Lung (tissue), 11 donors: ENCODE measurements at regions not wholly inside any gene's neighbourhood (a gene's known extent, or its start where the extent isn't known, plus 50 kb on each side); places are given as distances from the start of the nearest gene placed in this dataset.

Experiments
- ATAC-seq: fragments of 200-7000 bp; cut with Tn5 transposase; one replicate; pipeline ENCODE4 v1.9.1; 2020; ENCODE audit warnings: moderate number of reproducible peaks; ENCODE audit not compliant: insufficient read depth, low FRiP score
- DNase-seq, 3 donors: peaks; one replicate each; pipeline ENCODE4 v3.0.0-alpha.2; 2013 to 2017
- H3K27ac ChIP-seq, 2 donors: one replicate each; pipeline ENCODE4 v1.5.1; 2013; ENCODE audit warnings: mild to moderate bottlenecking in 2 of 2, moderate library complexity in 2 of 2, control low read depth in 1 of 2, inconsistent platforms in 1 of 2, low read depth in 1 of 2, low read length in 1 of 2
- H3K27me3 ChIP-seq, 3 donors: one replicate each; pipeline ENCODE4 v1.5.1; 2013; ENCODE audit warnings: low read length in 2 of 3; ENCODE audit not compliant: control insufficient read depth in 3 of 3, insufficient read depth in 3 of 3
- H3K36me3 ChIP-seq, 4 donors: one replicate each; pipeline ENCODE4 v1.5.1; 2013; ENCODE audit warnings: low read length in 4 of 4, mild to moderate bottlenecking in 1 of 4, moderate library complexity in 1 of 4; ENCODE audit not compliant: control insufficient read depth in 4 of 4, insufficient read depth in 4 of 4
- H3K4me1 ChIP-seq, 5 donors: one replicate each; pipeline ENCODE4 v1.5.1; 2013; ENCODE audit warnings: low read length in 5 of 5, mild to moderate bottlenecking in 2 of 5, moderate library complexity in 1 of 5; ENCODE audit not compliant: control insufficient read depth in 5 of 5, insufficient read depth in 5 of 5
- H3K4me3 ChIP-seq: one replicate; pipeline ENCODE4 v1.5.1; 2013; ENCODE audit warnings: mild to moderate bottlenecking, control low read depth, moderate library complexity
- H3K9ac ChIP-seq, 2 donors: one replicate each; pipeline ENCODE4 v1.5.1; 2013; ENCODE audit warnings: low read length in 2 of 2, control low read depth in 1 of 2; ENCODE audit not compliant: insufficient read depth in 1 of 2
- H3K9me3 ChIP-seq, 4 donors: one replicate each; pipeline ENCODE4 v1.5.1; 2013; ENCODE audit warnings: low read length in 3 of 4, mild to moderate bottlenecking in 1 of 4, moderate library complexity in 1 of 4; ENCODE audit not compliant: control insufficient read depth in 4 of 4, insufficient read depth in 3 of 4
- WGBS, 2 donors: extraction: QIAGEN DNeasy Blood & Tissue Kit; methylation state at CpG; one replicate each; pipeline ENCODE4 v1.1.7; 2013; 5-methylcytosine and 5-hydroxymethylcytosine counted together
- TF ChIP-seq, protein P1 (sequence below): IDR thresholded peaks from 2 replicates; pipeline ENCODE4 v1.5.1; 2012; ENCODE audit warnings: mild to moderate bottlenecking; ENCODE audit errors: control extremely low read depth, extremely low read depth
- donor health status: control.
- donor health status: control.
- donor health status: Bipolar disorder and iron deficiency.
- donor health status: healthy.
- donor health status: DM: yes; HTN: yes; CAD: no.

GRCh38 chr7:24483804-24484203, 89.4 kb upstream of the PALS2 start:
- WGBS, 2 donors, result 78 to 83% methylated on average over 2 of the region's 2 CpGs
- H3K27ac ChIP-seq, result no peak overlapping the region
- DNase-seq (no peak), ATAC-seq (no peak)
- H3K27me3 ChIP-seq, result no peaks in the 10 kb centered on the region
- no peak overlapping the region for H3K4me3 ChIP-seq
- no peaks in the 10 kb centered on the region for H3K36me3 ChIP-seq
- no peak overlapping the region for H3K9ac ChIP-seq
- H3K9me3 ChIP-seq, result no peaks in the 10 kb centered on the region
- TF ChIP-seq, protein P1, sequence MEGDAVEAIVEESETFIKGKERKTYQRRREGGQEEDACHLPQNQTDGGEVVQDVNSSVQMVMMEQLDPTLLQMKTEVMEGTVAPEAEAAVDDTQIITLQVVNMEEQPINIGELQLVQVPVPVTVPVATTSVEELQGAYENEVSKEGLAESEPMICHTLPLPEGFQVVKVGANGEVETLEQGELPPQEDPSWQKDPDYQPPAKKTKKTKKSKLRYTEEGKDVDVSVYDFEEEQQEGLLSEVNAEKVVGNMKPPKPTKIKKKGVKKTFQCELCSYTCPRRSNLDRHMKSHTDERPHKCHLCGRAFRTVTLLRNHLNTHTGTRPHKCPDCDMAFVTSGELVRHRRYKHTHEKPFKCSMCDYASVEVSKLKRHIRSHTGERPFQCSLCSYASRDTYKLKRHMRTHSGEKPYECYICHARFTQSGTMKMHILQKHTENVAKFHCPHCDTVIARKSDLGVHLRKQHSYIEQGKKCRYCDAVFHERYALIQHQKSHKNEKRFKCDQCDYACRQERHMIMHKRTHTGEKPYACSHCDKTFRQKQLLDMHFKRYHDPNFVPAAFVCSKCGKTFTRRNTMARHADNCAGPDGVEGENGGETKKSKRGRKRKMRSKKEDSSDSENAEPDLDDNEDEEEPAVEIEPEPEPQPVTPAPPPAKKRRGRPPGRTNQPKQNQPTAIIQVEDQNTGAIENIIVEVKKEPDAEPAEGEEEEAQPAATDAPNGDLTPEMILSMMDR, result no peak
- peaks cover 0 to 2% (median 0%) of the 10 kb centered on the region in 5 donors for H3K4me1 ChIP-seq

GRCh38 chr7:24492576-24492975, 80.7 kb upstream of the PALS2 start:
- no peak for DNase-seq
- no peak overlapping the region for H3K27ac ChIP-seq
- no peak overlapping the region for H3K4me3 ChIP-seq
- H3K4me1 ChIP-seq, result peaks cover 0 to 5% (median 0%) of the 10 kb centered on the region in 5 donors
- H3K27me3 ChIP-seq, result no peaks in the 10 kb centered on the region
- TF ChIP-seq, protein P1, result no peak
- H3K9me3 ChIP-seq, result peaks cover 0 to 5% (median 2%) of the 10 kb centered on the region in 4 donors
- no peak overlapping the region for H3K9ac ChIP-seq
- ATAC-seq, result no peak
- no peaks in the 10 kb centered on the region for H3K36me3 ChIP-seq
- WGBS, 2 donors, result 79 to 98% methylated on average over 2 of the region's 2 CpGs

DNA sequence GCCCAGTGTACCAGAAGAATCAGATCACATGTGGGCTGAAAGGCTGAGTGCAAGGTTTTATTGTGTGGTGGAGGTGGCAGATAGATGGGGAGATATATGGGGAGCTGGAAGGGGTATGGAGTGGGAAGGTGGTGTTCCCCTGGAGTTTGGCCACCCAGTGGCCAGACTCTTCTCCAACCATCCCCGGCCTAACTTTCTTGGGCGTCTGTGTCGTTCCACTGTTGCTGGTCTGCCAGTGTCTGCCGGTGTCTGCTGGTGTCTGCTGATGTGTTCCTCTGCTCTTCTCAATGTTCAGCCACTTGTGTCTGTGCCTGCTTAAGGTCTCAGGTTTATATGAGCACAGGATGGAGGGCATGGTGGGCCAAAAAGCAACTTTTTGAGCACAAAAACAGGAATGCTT, 78.4 kb upstream of the PALS2 start:
- H3K27ac ChIP-seq, result no peak overlapping the region
- peaks cover 0 to 5% (median 2%) of the 10 kb centered on the region in 4 donors for H3K9me3 ChIP-seq
- 90 to 97% methylated on average over 4 of the region's 4 CpGs for WGBS, 2 donors
- H3K36me3 ChIP-seq, result no peaks in the 10 kb centered on the region
- peaks cover 0 to 3% (median 0%) of the 10 kb centered on the region in 3 donors for H3K27me3 ChIP-seq
- no peak for DNase-seq
- ATAC-seq, result no peak
- H3K4me3 ChIP-seq, result no peak overlapping the region
- peaks cover 0 to 5% (median 0%) of the 10 kb centered on the region in 5 donors for H3K4me1 ChIP-seq
- H3K9ac ChIP-seq, result no peak overlapping the region
- TF ChIP-seq, protein P1, result no peak

GRCh38 chr7:24496036-24496435, 77.2 kb upstream of the PALS2 start:
- Histone ChIP-seq H3K4me1 (peaks cover 0 to 11% (median 0%) of the 10 kb centered on the region in 5 donors), H3K36me3 (no peaks in the 10 kb centered on the region), H3K27me3 (peaks cover 0 to 3% (median 0%) of the 10 kb centered on the region in 3 donors), H3K4me3 (no peak overlapping the region), H3K9ac (no peak overlapping the region), H3K27ac (no peak overlapping the region), H3K9me3 (peaks cover 0 to 5% (median 2%) of the 10 kb centered on the region in 4 donors)
- TF ChIP-seq, protein P1, result no peak
- no peak for ATAC-seq
- DNase-seq, result no peak
- WGBS, 2 donors, result 69 to 84% methylated on average over 2 of the region's 2 CpGs
